Epithelial cell of prostate (primary cell): ENCODE measurements at regions not wholly inside any gene's neighbourhood (a gene's known extent, or its start where the extent isn't known, plus 50 kb on each side); places are given as distances from the start of the nearest gene placed in this dataset.
"Not testable (repeated sequence)": the region's sequence is repeated elsewhere in the genome, so short reads cannot be mapped to it uniquely, and the experiment has no call there.

Experiments
- DNase-seq: peaks from one replicate; pipeline ENCODE4 v3.0.0-alpha.2; 2011; ENCODE audit warnings: low read depth, low spot score
- H3K27ac ChIP-seq: fragments of 450-650 bp; 2 replicates; pipeline ENCODE4 v1.5.1; 2017; ENCODE audit warnings: mild to moderate bottlenecking

DNA sequence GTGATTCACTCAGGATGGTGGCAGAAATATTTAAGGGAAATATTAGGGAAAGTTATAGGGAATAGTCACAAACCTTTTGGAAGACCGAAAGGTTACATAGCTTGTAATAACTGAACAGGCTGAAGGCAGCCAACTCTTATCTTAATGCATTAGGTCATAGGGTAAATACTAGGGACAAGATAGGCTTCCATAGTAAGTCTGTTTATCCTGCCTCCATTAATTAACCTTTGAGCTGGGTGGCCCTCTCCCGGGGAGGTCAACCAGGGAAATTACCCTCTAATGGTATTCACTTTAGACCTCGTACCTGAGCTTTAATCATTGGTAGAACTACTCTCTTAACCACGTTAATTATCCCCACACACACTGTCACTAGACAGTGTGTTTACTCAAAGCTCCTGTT is 981.8 kb downstream of the SLC16A7 start:
- DNase-seq, result no peak
- no peak overlapping the region for H3K27ac ChIP-seq

DNA sequence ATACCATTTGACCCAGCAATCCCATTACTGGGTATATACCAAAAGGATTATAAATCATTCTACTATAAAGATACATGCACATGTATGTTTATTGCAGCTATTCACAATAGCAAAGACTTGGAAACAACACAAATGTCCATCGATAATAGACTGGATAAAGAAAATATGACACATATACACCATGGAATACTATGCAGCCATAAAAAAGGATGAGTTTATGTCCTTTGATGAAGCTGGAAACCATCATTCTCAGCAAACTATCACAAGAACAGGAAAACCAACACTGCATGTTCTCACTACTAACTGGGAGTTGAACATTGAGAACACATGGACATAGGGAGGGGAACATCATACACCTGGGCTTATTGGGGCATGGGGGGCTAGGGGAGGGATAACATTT is 991.8 kb downstream of the SLC16A7 start:
- not testable (repeated sequence) for DNase-seq, H3K27ac ChIP-seq

DNA sequence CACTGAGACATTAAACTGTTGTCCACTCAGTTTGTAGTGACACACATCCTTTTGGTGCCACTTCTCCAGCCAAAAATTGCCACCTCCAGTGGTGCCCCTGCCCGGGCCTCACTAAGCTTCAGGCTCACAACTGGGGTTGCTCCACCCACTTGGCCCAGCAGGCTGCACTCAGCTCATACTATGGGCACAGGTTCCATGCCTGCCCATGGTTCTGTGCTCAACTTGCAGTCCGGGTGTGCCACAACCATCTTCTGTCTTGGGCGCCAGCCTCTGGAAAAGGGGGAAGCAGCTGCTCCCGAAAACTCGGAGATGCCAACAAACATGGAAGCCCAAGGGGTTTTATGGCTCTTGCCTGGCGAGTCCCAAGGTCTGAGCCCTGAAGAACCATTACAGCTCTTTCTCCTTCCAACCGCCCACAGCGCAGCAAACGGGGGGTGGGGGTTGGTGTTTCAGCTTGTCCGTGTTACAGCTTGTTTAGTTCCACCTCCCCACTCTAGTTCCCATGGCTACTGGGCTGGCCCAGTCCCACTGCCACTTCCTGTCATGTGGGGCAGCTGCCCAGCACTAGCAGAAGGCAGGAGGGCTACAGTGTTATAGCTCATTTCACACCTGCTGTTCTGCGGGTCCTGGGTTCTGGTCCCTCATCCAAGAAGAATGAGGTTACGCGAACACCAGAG is 998.3 kb downstream of the SLC16A7 start:
- no peak for DNase-seq
- H3K27ac ChIP-seq, result no peak overlapping the region

DNA sequence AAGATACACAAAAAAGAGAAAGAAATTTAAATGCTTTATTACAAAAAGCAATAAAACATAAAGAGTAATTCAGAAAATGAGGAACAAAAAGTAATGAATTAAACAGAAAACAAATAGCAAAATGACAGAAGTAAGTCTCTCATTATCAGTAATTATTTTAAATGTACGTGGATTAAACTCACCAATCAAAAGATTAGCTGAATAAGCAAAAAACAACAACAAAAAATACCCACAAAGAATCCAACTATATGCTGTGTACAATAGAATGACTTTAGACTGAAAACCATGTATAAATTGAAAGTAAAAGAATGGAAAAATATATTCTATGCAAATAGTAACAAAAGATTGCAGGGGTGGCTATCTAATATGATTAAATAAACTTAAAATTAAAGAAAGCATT is 1006.8 kb downstream of the SLC16A7 start:
- DNase-seq, result no peak
- no peak overlapping the region for H3K27ac ChIP-seq

DNA sequence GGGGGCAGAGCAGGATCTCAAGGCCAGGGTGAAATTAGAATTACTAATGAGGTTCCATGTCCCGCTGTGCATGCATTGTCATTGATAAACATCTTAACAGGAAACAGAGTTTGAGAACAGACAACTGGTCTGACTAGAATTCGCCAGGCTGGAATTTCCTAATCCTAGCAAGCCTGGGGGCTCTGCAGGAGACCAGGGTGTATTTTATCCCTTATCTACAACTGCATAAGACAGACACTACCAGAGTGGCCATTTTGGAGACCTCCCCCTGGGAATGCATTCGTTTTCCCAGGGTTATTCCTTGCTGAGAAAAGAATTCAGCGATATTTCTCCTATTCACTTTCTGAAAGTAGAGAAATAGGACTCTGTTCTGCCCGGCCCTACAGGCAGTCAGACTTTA is 1007.6 kb downstream of the SLC16A7 start:
- not testable (repeated sequence) for H3K27ac ChIP-seq, DNase-seq

DNA sequence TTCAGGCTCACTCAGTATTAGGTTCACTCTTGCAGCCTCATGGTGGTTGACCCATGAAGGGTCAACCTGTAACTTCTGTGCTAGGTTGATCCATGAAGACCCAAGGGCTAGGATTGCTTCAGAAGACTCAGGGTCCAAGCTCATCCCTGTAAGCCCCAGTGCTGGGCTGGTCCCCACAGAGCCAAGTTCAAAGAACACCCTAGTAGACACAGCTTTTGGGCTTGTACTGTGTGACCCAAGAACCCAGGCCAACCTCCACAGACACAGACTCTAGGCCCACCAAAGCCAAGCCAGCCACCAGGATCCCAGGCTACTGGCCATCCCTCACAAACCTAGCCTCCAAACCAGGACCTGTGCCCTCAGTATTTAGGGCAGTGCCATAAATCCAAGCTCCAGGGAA is 1020.6 kb downstream of the SLC16A7 start:
- H3K27ac ChIP-seq, result no peak overlapping the region
- DNase-seq, result no peak

DNA sequence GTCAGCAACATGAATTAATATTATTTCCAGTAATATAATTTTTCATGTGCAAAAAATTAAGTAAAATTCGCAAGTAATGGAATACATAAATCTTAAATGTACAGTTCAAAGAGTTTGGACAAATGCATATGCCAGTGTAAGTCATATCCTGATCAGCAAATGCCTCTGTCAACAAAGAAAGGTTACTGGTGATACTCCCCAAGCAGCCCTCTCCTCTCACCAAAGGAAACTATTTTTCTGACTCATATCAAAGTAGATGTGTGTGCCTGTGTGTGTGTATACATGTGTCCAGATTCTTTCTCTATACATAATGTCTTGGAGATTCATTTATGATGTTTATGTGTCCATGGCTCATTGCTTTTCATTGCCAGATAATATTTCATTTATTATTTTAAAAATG is 1035.0 kb downstream of the SLC16A7 start:
- no peak for DNase-seq
- no peak overlapping the region for H3K27ac ChIP-seq

DNA sequence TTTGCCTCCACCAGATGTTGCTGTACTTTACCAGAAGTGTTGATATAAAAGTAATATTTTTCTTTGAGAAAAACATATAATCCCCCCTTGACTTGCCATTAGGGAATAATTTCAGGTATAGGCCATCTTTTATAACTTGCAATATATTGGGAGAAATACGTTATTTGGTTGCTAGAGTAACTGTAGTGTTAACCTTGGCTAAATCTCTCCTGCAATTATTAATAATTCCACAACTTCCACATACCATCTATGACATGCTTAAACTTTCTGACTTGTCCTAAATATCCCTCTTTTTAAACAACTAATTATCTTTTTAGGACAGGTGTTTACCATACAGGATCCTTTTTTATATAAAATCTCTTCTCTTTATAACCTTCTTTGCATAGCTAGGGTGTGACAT is 1048.2 kb downstream of the SLC16A7 start:
- DNase-seq, result no peak
- H3K27ac ChIP-seq, result no peak overlapping the region

DNA sequence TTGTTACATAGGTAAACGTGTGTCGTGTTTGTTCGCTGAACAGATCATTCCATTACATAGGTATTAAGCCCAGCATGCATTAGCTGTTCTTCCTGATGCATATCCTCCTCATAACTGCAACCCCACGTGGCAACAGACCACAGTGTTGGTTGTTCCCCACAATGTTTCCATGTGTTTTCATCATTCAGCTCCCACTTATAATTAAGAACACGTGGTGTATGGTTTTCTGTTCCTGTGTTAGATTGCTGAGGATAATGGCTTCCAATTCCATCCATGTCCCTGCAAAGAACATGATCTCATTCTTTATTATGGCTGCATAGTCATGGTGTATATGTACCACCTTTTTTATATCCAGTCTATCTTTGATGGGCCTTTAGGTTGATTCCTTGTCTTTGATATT is 1071.1 kb downstream of the SLC16A7 start:
- H3K27ac ChIP-seq, result no peak overlapping the region
- no peak for DNase-seq

DNA sequence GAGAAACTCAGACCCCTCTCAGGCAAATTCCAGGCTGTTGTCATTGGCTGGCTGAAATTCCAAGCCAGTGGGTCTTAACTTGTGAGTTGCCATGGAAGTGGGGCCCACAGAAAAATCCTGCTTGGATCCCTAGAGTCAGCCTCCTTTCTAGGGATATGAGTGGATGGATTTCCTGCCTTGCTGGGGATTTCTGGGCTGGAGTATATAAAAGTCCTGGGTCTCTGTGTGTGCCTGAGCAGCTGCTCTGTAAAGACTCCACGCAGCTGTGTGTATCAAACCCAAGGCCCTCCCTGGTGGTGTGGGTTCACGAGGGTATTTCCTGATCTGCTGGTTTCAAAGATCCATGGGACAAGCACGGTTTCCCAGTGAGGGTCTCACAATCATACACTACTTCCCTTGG is 1077.1 kb downstream of the SLC16A7 start:
- no peak overlapping the region for H3K27ac ChIP-seq

DNA sequence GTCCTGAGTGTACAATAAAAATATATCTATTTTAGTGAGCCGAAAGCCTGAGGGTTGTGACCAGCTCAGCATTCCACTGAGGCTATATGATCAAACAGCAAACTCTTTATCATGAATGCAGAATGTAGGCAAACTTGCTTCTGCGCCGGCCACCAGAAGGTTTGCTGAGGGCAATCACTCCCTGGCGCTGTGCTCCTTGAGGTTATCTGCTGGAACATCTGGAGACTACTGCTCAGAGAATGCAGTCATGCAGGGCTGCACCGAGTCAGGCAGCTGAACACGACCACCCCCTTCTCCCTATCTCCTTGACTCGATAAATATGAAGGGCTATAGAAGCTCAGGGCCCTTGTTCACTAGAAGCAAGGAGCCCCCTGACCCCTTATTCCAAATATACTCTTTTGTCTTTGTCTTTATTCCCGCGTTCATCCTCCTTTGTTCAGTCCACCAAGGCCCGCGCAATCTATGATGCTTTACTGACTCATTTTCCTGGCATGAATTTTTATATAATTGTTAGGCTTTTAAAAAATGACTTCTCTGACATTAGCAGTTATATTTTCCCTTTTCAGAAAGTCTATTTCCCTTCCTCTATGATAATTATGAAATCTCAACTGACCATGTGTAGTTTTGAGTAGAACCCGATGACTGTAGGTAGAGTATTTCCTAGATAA is 1089.3 kb downstream of the SLC16A7 start:
- H3K27ac ChIP-seq, result no peak overlapping the region
- DNase-seq, result no peak

More for the DNA sequence above, 1077.1 kb downstream of the SLC16A7 start:
- DNase-seq, result no peak

DNA sequence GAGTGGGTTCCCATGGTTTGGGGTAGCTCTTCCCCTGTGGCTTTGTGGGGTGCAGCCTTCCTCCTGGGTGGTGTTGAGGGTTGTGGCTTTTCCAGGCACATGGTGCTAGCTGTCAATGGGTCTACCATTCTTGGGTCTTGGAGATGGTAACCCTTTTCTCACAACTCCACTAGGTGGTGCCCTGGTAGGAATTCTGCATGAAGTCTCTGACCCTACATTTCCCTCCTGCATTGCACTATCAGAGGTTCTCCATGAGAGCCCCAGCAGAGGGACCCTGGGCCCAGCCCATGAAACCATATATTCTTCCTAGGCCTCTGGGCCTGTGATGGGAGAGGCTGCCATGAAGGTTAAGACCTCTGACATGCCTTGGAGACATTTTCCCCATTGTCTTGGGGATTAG is 1093.3 kb downstream of the SLC16A7 start:
- no peak overlapping the region for H3K27ac ChIP-seq
- DNase-seq, result no peak

DNA sequence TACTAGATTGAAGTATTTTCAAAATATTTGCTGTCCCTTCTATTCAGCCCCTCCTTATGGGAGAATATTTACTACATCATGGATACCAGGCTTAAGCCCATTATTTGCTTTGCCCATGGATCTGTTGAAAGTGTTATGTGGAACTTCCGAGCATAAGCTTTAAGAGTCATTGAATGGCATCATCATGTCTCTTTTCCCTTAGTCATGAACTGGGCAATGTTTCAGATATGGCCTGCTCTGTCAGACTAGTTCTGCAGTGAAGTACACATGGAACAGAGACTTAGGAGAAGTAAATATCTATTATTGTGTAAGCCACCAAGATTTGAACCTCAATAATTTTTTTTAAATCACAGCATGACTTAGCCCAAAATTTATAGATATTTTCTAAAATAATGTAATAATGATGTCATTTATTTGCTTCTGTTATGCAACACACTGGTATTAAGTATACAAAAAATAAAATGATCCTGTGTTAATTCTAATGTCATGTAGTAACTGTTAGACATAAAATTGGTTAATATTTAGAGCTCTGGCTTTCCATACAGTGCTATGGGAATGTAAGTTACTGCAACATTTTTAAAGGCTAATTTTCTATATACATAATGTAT is 1097.3 kb downstream of the SLC16A7 start:
- no peak overlapping the region for H3K27ac ChIP-seq
- DNase-seq, result no peak

DNA sequence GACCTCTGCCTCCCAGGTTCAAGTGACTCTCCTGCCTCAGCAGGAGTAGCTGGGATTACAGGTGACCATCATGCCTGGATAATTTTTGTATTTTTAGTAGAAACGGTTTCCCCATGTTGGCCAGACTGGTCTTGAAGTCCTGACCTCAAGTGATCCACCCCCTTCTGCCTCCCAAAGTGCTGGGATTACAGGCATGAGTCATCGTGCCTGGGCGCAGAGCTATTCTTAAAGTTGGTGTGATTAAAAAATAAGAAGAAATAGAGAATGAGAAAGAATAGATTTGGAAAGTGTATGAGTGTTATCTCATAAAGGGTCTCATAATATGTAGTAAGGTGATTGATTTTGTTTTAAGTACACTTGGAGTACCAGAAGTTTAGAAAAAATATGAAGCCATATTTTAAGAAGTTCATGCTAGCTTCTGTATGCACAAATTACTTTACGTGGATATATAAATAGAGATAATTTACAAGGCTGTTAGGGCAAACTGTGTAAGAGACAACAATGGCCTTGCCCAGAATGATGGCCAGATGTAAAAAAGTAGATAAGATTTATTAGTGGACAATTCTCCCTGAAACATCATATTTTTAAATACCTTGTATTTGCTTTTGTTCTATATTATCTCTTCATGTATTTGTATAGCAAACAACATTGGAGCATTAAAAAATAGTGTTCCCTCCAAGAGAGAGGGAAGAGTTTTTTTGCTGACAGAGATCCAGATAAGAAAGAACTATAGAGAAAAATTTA is 1108.5 kb downstream of the SLC16A7 start:
- H3K27ac ChIP-seq, result no peak overlapping the region
- DNase-seq, result no peak

DNA sequence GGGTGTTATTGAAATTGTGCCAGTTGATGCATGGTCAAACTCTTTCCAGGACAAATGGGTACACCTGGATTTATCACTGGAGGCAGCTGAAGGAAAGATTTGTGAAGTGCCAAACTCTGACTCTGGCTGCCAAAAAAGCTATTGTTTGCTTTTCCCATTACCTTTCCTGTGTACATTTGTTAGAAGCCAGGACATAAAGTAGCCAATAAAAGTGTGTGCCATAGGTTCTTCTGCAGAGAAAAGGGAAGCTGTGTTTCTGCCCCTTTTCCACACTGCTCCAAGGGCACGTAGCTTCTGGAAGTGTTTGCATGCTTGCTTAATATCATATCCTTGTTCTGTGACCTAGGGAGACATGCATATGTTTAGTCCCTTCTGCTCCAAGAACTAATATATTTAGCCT is 1114.4 kb downstream of the SLC16A7 start:
- no peak overlapping the region for H3K27ac ChIP-seq
- DNase-seq, result no peak

DNA sequence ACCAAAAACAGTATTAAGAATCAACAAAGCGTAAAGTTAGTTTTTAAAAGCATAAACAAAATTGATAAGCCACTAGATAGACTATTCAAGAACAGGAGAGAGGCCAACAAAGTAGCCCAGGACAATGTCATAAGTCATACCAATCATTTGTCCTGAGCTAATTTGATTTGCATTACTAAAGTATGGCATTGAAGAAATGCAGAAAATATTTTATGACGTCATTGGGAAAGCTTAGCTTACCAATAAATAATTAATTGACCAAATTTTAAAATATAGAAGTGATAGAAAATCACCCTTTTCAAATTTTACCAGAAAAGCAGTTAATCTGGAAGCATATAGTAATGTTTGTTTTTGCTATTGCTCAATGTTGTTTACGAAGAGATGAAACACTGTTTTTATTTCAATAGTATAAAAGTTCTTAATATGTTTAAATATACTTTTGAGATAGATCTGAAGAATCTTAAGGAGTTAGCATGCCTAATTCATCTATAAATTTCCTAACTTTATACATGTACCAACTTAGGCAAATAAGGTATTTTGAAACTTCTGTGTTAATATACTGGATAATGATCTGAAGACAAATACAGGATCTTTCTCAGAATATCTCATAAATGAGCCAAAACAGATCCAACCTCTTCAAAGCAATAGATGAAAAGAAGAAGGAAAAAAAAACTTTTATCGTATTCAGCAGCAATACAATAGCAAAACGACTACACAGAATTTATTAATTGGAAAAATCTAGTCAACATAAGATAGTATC is 1118.5 kb downstream of the SLC16A7 start:
- no peak overlapping the region for H3K27ac ChIP-seq
- DNase-seq, result no peak

DNA sequence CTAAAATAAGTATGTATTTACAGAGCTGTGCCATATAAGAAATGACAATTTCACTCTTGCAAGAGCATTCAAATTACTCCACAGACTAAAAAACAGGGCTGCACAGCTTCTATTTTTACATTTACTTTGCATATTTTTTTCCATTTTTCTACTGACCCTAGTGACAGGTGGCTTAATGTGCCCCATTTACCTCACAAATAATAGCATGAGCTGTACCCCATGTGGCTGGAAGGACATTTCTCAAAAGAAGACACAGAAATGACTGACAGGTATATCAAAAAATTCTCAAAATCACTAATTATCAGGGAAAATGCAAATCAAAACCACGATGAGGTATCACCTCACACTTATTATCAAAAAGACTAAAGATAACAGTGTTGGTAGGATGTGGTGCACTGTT is 1128.6 kb downstream of the SLC16A7 start:
- H3K27ac ChIP-seq, result no peak overlapping the region
- no peak for DNase-seq

DNA sequence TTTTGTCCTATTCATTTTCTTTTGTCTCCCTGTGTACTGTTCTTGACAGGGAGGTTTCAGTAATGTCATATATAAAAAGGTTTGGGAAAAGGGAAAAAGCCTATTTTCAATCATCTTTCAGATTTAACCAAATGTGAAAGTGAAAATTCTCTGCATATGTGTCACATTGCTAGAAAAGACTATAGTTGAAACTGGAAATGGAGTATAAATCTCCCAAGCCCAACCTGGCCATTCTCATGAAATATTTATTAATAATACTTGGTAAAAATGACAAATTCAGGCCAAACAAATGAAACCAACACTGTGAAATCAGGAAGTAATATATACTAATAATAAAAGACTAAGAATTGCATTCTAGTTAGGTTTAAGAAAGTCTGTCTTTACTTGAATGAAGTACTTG is 1129.2 kb downstream of the SLC16A7 start:
- H3K27ac ChIP-seq, result no peak overlapping the region
- no peak for DNase-seq

DNA sequence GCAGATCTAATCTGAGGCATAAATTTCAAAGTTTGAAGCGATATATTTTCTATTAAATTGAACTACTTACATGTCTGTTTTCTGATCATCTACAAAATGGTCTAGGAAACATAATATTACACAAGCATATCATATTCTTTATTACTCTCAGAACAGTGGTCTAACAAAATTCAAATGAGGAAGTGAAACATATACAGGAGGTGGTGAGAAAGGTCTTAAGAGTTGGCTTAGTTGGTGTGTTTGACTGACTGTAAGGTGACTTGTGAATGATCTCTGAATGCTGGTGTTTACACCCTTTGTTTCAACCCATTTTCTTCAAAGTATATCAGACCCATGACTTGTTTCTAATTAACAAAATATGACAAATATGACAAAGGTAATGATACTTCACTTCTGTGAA is 1156.8 kb downstream of the SLC16A7 start:
- no peak for DNase-seq
- H3K27ac ChIP-seq, result no peak overlapping the region

DNA sequence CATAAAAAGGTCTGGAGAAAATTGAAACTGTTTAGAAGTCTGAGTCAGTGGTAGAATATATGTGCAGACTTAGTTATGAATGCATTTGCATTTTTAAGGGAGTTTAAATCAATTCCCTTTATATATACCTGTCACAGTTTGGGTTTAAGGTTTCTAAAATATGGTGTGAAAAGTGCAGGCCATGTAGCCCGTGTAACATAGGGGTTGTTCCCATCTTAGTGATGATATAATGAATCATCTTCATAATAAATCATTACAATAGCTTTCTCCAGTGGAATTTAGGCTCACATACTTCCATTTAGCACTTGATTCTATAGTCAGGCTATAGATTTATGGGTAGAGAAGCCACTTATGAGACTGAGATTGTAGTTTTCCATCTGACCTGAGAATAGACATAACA is 1162.4 kb downstream of the SLC16A7 start:
- no peak overlapping the region for H3K27ac ChIP-seq
- no peak for DNase-seq
